HEK293 (cell line): ENCODE measurements at regions not wholly inside any gene's neighbourhood (a gene's known extent, or its start where the extent isn't known, plus 50 kb on each side); places are given as distances from the start of the nearest gene placed in this dataset.

ENCODE experiments used
- CTCF ChIA-PET: fragments of 350-600 bp; formaldehyde crosslinking; extraction: SDS; loops from one replicate; lab custom pipeline; 2021; ENCODE audit warnings: antibody characterized with exemption; lab: Yijun Ruan, JAX
- POLR2A ChIA-PET: fragments of 300-600 bp; formaldehyde crosslinking; extraction: SDS; loops from one replicate; lab custom pipeline; 2020; ENCODE audit warnings: antibody characterized with exemption, inconsistent platforms; lab: Yijun Ruan, JAX
- H3K27ac ChIP-seq: fragments of 200-500 bp; sonication (Bioruptor generic); 2 replicates; pipeline ENCODE4 v1.5.1; 2014; ENCODE audit warnings: low read depth, low read length, control low read depth, inconsistent platforms; ENCODE audit errors: extremely low read depth
- H3K36me3 ChIP-seq, 2 experiments: fragments of 200-500 bp in 1 of 2; sonication (Bioruptor generic) in 1 of 2; 1 replicate in 1 of 2; 2 replicates in 1 of 2; pipeline ENCODE4 v1.5.1; 2014 to 2017; ENCODE audit warnings: inconsistent platforms in 2 of 2, low read length in 2 of 2; ENCODE audit not compliant: control insufficient read depth in 2 of 2, insufficient read depth in 1 of 2
- H3K4me1 ChIP-seq: fragments of 200-500 bp; sonication (Bioruptor generic); 2 replicates; pipeline ENCODE4 v1.5.1; 2014; ENCODE audit warnings: mild to moderate bottlenecking, low read length, inconsistent platforms; ENCODE audit not compliant: control insufficient read depth, insufficient read depth
- H3K4me3 ChIP-seq: 2 replicates; pipeline ENCODE4 v1.5.1; 2011; ENCODE audit warnings: low read depth, mild to moderate bottlenecking, control low read depth, low read length, moderate library complexity
- H3K9me3 ChIP-seq: fragments of 200-500 bp; sonication (Bioruptor generic); 2 replicates; pipeline ENCODE4 v1.5.1; 2014; ENCODE audit warnings: low read depth, low read length, inconsistent platforms; ENCODE audit not compliant: control insufficient read depth, insufficient read depth
- HOXD13 ChIP-seq: sonication (generic); formaldehyde crosslinking; IDR thresholded peaks from 2 replicates; pipeline ENCODE4 v1.8.0; 2022; ENCODE audit warnings: missing genetic modification reagents, borderline replicate concordance
- KLF9 ChIP-seq: fragments of 450-650 bp; formaldehyde crosslinking; IDR thresholded peaks from 2 replicates; pipeline ENCODE4 v1.5.1; 2016; ENCODE audit warnings: missing biosample characterization, missing genetic modification characterization, low read depth
- PRDM6 ChIP-seq: fragments of 450-650 bp; formaldehyde crosslinking; IDR thresholded peaks from 2 replicates; pipeline ENCODE4 v1.5.1; 2017; ENCODE audit warnings: missing biosample characterization, missing genetic modification characterization
- RBAK ChIP-seq: fragments of 450-650 bp; formaldehyde crosslinking; IDR thresholded peaks from 2 replicates; pipeline ENCODE4 v1.5.1; 2016; ENCODE audit warnings: missing biosample characterization, missing genetic modification characterization
- ZIC2 ChIP-seq: fragments of 450-650 bp; formaldehyde crosslinking; IDR thresholded peaks from 2 replicates; pipeline ENCODE4 v1.5.1; 2016; ENCODE audit warnings: missing biosample characterization, missing genetic modification characterization
- ZNF138 ChIP-seq: fragments of 450-650 bp; formaldehyde crosslinking; IDR thresholded peaks from 2 replicates; pipeline ENCODE4 v1.5.1; 2016; ENCODE audit warnings: missing biosample characterization, missing genetic modification characterization, borderline replicate concordance
- ZNF148 ChIP-seq: fragments of 450-650 bp; formaldehyde crosslinking; IDR thresholded peaks from 2 replicates; pipeline ENCODE4 v1.5.0; 2017; ENCODE audit warnings: missing biosample characterization, missing genetic modification characterization, borderline replicate concordance
- ZNF155 ChIP-seq: fragments of 450-650 bp; formaldehyde crosslinking; IDR thresholded peaks from 2 replicates; pipeline ENCODE4 v1.5.1; 2016; ENCODE audit warnings: missing biosample characterization, missing genetic modification characterization
- ZNF16 ChIP-seq: fragments of 450-650 bp; formaldehyde crosslinking; IDR thresholded peaks from 2 replicates; pipeline ENCODE4 v1.5.1; 2016; ENCODE audit warnings: low read depth, missing biosample characterization, missing genetic modification characterization
- ZNF174 ChIP-seq: fragments of 450-650 bp; formaldehyde crosslinking; IDR thresholded peaks from 2 replicates; pipeline ENCODE4 v1.5.0; 2017; ENCODE audit warnings: missing biosample characterization, mild to moderate bottlenecking, missing genetic modification characterization
- ZNF175 ChIP-seq: fragments of 450-650 bp; formaldehyde crosslinking; IDR thresholded peaks from 2 replicates; pipeline ENCODE4 v1.5.1; 2016; ENCODE audit warnings: missing biosample characterization, missing genetic modification characterization
- ZNF19 ChIP-seq: fragments of 450-650 bp; formaldehyde crosslinking; IDR thresholded peaks from 2 replicates; pipeline ENCODE4; 2016; ENCODE audit warnings: missing biosample characterization, missing genetic modification characterization, low read depth
- ZNF350 ChIP-seq: fragments of 450-650 bp; formaldehyde crosslinking; IDR thresholded peaks from 2 replicates; pipeline ENCODE4 v1.5.0; 2017; ENCODE audit warnings: missing biosample characterization, mild to moderate bottlenecking, missing genetic modification characterization
- ZNF488 ChIP-seq: fragments of 450-650 bp; formaldehyde crosslinking; IDR thresholded peaks from 2 replicates; pipeline ENCODE4 v1.5.1; 2016; ENCODE audit warnings: missing biosample characterization, missing genetic modification characterization
- ZNF501 ChIP-seq: fragments of 450-650 bp; formaldehyde crosslinking; IDR thresholded peaks from 2 replicates; pipeline ENCODE4 v1.5.1; 2016; ENCODE audit warnings: missing biosample characterization, missing genetic modification characterization
- ZNF513 ChIP-seq: fragments of 450-650 bp; IDR thresholded peaks from 2 replicates; pipeline ENCODE4 v1.5.1; 2018; ENCODE audit warnings: missing biosample characterization, missing genetic modification characterization
- ZNF514 ChIP-seq: fragments of 450-650 bp; formaldehyde crosslinking; IDR thresholded peaks from 2 replicates; pipeline ENCODE4 v1.5.1; 2016; ENCODE audit warnings: missing biosample characterization, missing genetic modification characterization
- ZNF596 ChIP-seq: fragments of 450-650 bp; IDR thresholded peaks from 2 replicates; pipeline ENCODE4 v1.5.0; 2018; ENCODE audit warnings: missing biosample characterization, mild to moderate bottlenecking, missing genetic modification characterization, moderate library complexity
- ZNF623 ChIP-seq: fragments of 450-650 bp; formaldehyde crosslinking; IDR thresholded peaks from 2 replicates; pipeline ENCODE4 v1.5.1; 2016; ENCODE audit warnings: missing biosample characterization, missing genetic modification characterization
- ZNF629 ChIP-seq: fragments of 450-650 bp; formaldehyde crosslinking; IDR thresholded peaks from 2 replicates; pipeline ENCODE4 v1.5.1; 2017; ENCODE audit warnings: missing biosample characterization, missing genetic modification characterization
- ZNF660 ChIP-seq: fragments of 450-650 bp; IDR thresholded peaks from 2 replicates; pipeline ENCODE4 v1.5.1; 2018; ENCODE audit warnings: missing biosample characterization, mild to moderate bottlenecking, missing genetic modification characterization
- ZNF768 ChIP-seq: fragments of 450-650 bp; formaldehyde crosslinking; IDR thresholded peaks from 2 replicates; pipeline ENCODE4 v1.5.1; 2018; ENCODE audit warnings: missing biosample characterization, mild to moderate bottlenecking, missing genetic modification characterization
- ZNF785 ChIP-seq: fragments of 450-650 bp; formaldehyde crosslinking; IDR thresholded peaks from 2 replicates; pipeline ENCODE4 v1.5.1; 2016; ENCODE audit warnings: missing biosample characterization, missing genetic modification characterization
- TF ChIP-seq, protein P1 (sequence below): fragments of 450-650 bp; formaldehyde crosslinking; IDR thresholded peaks from 2 replicates; pipeline ENCODE4 v1.5.1; 2016; ENCODE audit warnings: missing biosample characterization, missing genetic modification characterization
- TF ChIP-seq, protein P2 (sequence below): fragments of 450-650 bp; formaldehyde crosslinking; IDR thresholded peaks from 2 replicates; pipeline ENCODE4 v1.5.1; 2017; ENCODE audit warnings: missing biosample characterization, missing genetic modification characterization

GRCh38 chr3:1805331-1805730, 293.3 kb upstream of the CNTN4 start:
- POLR2A ChIA-PET = no interaction called here
- no peaks in the 10 kb centered on the region for H3K36me3 ChIP-seq
- H3K4me3 ChIP-seq = no peak overlapping the region
- CTCF ChIA-PET = no interaction called here
- no peak overlapping the region for H3K27ac ChIP-seq
- H3K9me3 ChIP-seq = no peaks in the 10 kb centered on the region; the same call in 1 of the 2 replicates
- TF ChIP-seq ZNF138 (tag by site-specific recombination) (no peak), RBAK (no peak), ZNF174 (no peak), ZNF19 (tag by site-specific recombination) (no peak), ZNF513 (tag by site-specific recombination) (no peak), PRDM6 (no peak), ZNF623 (tag by site-specific recombination) (no peak)
- TF ChIP-seq, protein P1, sequence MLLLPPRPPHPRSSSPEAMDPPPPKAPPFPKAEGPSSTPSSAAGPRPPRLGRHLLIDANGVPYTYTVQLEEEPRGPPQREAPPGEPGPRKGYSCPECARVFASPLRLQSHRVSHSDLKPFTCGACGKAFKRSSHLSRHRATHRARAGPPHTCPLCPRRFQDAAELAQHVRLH = no peak
- H3K4me1 ChIP-seq = no peaks in the 10 kb centered on the region

GRCh38 chr3:1808590-1808989, 290.1 kb upstream of the CNTN4 start:
- no peaks in the 10 kb centered on the region; the same call in 1 of the 2 replicates for H3K9me3 ChIP-seq
- TF ChIP-seq ZNF501 (tag by site-specific recombination) = no peak
- TF ChIP-seq ZNF350 (tag by site-specific recombination) = no peak
- no peak for TF ChIP-seq ZNF629 (tag by site-specific recombination)
- TF ChIP-seq ZNF175 (tag by site-specific recombination) = no peak
- TF ChIP-seq HOXD13 = no peak
- TF ChIP-seq KLF9 (tag by site-specific recombination) = no peak
- no peak for TF ChIP-seq ZNF514 (tag by site-specific recombination)
- TF ChIP-seq ZNF488 = no peak
- TF ChIP-seq ZNF785 (tag by site-specific recombination) = no peak
- TF ChIP-seq, protein P2, sequence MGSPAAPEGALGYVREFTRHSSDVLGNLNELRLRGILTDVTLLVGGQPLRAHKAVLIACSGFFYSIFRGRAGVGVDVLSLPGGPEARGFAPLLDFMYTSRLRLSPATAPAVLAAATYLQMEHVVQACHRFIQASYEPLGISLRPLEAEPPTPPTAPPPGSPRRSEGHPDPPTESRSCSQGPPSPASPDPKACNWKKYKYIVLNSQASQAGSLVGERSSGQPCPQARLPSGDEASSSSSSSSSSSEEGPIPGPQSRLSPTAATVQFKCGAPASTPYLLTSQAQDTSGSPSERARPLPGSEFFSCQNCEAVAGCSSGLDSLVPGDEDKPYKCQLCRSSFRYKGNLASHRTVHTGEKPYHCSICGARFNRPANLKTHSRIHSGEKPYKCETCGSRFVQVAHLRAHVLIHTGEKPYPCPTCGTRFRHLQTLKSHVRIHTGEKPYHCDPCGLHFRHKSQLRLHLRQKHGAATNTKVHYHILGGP (tag by site-specific recombination) = no peak
- no peak for TF ChIP-seq ZIC2 (tag by site-specific recombination)
- TF ChIP-seq ZNF16 (tag by site-specific recombination) = no peak
- no peak for TF ChIP-seq ZNF596 (tag by site-specific recombination)
- TF ChIP-seq ZNF148 (tag by site-specific recombination) = no peak
- no peak for TF ChIP-seq ZNF155 (tag by site-specific recombination)
- TF ChIP-seq ZNF768 (tag by site-specific recombination) = no peak
- no peak for TF ChIP-seq ZNF660 (tag by site-specific recombination)
- H3K27ac ChIP-seq = no peak overlapping the region
- POLR2A ChIA-PET = no interaction called here
- CTCF ChIA-PET = no interaction called here
- no peaks in the 10 kb centered on the region for H3K4me1 ChIP-seq
- no peak overlapping the region for H3K4me3 ChIP-seq
- H3K36me3 ChIP-seq = no peaks in the 10 kb centered on the region
